ENCODE measurements at regions not wholly inside any gene's neighbourhood (a gene's known extent, or its start where the extent isn't known, plus 50 kb on each side); places are given as distances from the start of the nearest gene placed in this dataset.
"Not testable (repeated sequence)": the region's sequence is repeated elsewhere in the genome, so short reads cannot be mapped to it uniquely, and the experiment has no call there.

DNA sequence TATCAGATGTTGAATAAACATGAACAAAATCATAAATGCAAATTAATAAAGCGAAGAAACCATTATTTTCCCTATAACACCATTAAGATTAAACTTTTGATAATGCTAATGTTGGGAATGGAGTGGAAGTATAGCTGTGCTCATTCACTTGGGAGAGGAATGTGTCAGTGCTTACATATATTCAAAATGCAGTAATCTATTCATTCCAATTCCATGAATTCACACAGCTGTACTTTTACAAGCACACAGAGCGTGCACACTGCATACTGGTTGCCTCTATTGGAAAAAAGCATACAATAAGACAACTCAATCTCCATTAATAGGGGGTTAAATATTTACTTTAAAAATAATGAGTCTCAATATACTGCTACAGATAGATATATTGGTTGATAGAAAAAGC, 81.7 kb upstream of the HSFY1 start:
- not testable (repeated sequence) for TF ChIP-seq CTCF (IDR thresholded peaks at IDR 0.05); ETV6 (CRISPR knock-in tag; IDR thresholded peaks at IDR 0.05); TP53 (CRISPR knock-in tag; IDR thresholded peaks at IDR 0.05); ELF4 (CRISPR knock-in tag; IDR thresholded peaks at IDR 0.05; ENCODE audit: low read depth); ZNF232 (CRISPR knock-in tag; IDR thresholded peaks at IDR 0.05); PRDM15 (CRISPR knock-in tag; IDR thresholded peaks at IDR 0.05); SP1 (CRISPR knock-in tag; conservative IDR thresholded peaks at IDR 0.05)
